ENCODE measurements at regions not wholly inside any gene's neighbourhood (a gene's known extent, or its start where the extent isn't known, plus 50 kb on each side); places are given as distances from the start of the nearest gene placed in this dataset.

DNA sequence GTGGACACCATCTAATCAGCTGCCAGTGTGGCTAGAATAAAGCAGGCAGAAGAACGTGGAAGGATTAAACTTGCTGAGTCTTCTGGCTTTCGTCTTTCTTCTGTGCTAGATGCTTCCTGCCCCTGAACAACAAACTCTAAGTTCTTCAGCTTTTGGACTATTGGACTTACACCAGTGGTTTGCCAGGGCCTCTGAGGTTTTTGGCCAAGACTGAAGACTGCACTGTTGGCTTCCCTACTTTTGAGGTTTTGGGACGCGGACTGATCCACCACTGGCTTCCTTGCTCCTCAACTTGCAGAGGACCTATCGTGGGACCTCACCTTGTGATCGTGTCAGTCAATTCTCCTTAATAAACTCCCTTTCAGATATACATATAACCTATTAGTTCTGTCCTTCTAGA is 696.1 kb upstream of the NCAM2 start:
- no peak for DNase-seq

DNA sequence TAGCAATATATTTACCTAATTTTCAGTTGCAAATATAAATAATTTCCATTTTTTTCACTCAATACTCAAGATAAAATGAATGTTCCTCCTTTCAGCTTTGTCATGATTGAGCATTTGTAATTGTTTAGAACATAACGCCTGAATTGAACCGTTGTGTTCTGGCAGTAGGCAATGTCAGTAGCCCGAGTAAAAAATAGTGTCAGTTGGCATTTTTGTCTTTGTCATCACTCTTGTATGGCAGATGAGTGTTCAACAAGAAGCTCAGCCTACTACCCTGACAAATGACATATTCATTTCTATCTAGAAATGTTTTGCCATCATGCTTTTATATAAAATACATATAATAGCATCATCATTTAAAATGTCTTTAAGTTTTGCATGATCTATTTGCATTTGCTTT is 691.4 kb upstream of the NCAM2 start:
- no peak for DNase-seq

DNA sequence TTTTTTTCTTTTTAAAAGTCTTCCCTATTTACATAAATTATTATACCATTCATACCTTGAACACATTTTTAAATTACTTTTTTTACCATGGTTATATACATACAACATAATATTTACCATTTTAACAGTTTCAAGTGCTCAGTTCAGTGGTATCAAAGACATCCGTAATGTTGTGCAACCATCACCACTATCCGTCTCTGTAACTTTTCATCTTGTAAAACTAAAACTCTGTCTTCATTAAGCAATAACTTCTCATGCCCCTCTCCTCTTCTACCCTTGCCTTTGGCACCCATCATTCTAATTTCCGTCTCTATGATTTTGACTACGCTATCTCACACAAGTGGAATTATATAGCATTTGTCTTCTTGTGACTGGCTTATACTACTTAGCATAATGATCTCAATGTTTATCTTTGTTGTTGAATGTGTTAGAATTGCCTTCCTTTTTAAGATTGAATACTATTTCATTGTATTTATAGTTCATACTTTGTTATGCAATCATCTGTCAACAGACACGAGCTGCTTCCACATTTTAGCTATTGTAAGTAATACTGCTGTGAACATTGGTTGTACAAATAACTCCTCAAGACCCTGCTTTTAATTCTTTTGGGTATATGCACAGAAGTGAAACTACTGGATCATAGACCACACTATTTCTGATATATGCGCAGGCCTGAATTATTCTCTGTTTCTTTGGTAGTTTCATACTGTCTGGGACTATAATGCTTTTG is 689.5 kb upstream of the NCAM2 start:
- peak; percentile 24 for DNase-seq

DNA sequence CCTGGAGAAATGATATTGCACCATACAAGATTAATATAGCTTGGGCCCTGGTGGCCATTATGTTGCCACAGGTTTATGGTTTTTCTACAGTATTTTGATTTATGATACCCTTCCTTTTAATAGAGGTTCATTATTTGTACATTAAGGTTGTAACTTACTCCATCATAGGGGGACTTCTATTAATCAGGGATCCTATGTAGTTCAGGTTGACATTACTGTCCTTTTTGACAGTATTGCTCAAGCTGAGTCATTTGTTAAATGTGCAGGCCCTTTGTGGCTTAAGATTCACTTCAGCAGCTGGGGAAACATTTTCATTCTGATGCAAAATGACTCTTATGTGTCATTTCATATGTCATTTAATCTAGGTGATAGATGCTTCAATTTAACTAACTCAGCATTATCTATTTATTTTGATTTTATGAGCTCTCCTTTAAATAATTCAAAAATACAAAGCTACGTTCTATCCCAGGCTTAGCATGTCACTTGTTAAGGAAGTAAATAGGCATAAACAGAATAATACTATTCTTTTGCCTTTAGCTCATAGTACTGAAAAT is 686.9 kb upstream of the NCAM2 start:
- DNase-seq = no peak

DNA sequence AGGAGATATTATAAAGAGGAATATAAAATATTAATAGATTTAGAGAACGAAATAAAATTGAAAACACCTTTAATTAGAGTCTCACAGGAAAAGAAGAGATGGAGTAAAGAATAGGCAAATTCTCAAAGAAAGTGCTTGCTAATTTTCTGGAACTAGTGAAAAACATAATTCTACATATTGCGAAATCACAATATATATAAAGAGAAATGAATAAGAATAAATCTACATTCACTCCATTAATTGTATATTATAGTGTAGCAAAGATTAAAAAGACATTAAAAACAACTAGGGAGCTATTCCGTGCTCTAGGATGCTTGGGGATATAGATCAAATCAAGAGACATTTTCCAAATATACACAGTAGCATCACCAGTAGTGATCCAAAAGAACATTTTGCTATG is 685.2 kb upstream of the NCAM2 start:
- DNase-seq = no peak

DNA sequence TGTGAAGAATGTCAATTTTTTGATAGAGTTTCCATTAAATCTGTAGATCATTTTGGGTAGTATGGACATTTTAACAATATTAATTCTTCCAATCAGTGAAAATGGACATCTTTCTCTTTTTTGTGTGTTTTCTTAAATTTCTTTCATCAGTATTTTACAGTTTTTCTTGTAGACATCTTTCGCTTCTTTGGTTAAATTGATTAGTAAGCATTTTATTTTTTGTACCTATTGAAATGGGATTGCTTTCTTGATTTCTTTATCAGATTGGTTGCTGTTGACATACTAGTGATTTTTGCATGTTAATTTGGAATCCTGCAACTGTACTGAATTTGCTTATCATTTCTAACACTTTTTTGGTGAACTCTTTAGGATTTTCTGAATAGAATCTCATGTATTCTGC is 683.2 kb upstream of the NCAM2 start:
- no peak for DNase-seq

DNA sequence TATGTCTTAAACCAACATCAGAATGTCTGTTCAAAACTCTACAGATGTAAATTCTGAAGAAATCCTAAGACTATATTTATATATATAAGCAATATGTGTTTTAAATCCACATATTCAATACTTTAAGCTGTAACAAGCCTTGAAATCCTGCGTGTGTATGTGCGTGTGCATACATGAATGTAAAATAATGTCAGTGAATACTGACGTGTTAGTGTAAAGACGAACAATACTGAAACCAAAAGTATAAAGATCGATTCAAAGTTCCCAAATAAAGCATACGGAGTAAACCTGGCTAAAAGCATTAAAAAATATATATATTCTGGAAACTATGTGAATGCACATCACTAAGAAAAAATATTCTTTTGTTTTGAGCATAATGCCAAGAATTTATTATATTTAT is 668.6 kb upstream of the NCAM2 start:
- peak; percentile 82 for DNase-seq

DNA sequence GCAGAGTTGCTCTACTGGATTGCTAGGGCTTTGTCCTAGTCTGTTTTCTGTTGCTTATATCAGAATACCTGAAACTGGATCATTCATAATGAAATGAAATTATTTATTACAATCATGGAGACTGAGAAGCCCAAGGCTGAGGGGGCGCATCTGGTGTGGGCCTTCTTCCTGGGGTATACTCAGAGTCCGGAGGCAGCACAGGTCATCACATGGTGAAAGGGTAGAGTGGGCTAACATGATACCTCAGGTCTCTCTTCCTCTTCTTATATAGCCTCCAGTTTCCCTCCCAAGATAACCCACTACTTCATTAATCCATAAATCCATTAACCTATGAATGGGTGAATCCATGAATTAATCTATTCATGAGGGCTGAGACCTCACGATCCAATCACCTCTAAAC is 667.6 kb upstream of the NCAM2 start:
- DNase-seq = peak; percentile 74

DNA sequence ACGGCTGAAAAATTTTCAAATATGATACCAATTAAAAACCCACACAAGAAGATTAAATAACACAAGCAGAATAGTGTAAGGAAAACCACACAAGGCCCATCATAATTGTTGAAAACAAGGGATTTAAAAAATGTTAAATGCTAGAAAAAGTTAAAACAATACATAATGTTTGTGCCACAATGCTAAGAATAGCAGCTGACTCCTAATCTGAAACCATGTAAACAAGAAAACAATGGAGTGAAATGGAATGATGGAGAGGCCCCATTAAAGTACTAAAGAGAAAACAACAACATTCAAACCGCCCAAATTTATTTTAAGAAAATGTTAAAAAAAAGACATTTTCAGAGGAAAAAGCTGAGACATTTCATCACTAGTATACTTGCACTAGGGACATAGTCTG is 663.6 kb upstream of the NCAM2 start:
- DNase-seq = peak; percentile 27

DNA sequence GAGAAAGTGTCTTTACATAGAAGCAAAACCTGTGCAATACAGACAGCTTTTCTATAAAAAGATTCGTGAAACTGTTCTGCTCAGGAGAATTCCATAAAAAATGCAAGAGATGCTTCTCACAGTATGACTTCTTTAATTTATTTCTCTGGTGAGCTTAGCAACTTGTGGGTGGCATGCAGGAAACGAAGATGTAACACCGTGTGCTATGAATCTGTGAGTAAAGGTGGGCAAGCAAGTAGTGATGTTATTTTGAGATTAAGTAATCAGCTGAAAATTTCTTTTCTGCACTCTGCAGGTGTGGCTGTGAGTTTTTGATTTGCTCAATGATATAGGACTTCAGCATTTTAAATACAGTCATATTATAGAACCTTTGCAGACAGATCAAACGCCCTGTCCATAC is 656.8 kb upstream of the NCAM2 start:
- DNase-seq = no peak

DNA sequence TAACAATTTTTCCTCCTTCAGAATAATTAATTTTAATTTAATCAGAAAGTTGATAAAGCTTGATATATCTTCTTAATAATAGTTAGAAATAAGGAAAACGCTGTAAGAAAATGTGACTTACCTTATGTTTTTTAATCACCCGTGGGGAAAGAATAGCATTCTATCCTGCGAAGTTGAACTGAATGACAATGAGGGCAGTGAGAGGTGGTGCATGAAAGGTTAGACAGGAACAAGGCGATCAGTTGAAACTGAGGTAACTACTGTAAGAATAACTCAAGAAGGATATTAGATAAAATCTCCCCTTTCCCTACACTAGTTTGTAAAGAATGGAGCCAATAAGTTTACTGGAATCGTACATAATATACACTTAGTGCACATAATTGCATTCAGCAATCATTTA is 655.0 kb upstream of the NCAM2 start:
- no peak for DNase-seq

DNA sequence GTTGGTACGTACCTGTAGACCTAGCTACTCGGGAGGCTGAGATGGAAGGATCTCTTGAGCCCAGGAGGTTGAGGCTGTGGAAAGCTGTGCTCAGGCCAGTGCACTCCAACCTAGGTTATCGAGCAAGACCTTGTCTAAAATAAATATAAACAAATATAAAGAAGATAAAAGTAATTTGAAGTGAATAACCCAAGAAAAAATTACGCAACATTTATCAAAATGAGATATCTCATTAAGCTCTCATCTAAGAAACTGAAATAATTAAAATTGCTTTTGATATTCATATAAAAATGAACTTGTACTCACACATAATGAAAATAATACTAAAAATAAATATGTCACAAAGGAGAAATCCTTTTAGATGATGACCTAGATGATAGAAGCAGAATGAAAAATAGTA is 647.1 kb upstream of the NCAM2 start:
- DNase-seq = no peak

DNA sequence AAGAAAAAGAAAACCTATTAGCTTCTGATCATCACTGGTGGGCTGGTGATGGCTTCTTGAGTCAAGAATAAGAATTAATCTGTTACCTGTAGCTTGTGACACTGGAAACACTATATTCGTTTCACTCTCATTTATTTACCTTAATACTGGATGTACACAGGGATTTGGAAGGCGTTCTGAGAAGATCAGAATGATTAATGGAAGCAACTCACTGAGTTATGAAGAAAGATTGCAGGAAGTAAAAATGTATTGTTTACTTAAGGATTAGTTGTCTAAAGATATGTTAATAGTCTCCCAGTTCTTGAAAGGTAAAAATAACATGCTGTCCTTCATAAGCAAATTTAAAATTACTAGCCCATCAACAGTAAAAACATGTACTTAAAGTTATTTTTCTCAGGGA is 644.9 kb upstream of the NCAM2 start:
- DNase-seq = no peak

DNA sequence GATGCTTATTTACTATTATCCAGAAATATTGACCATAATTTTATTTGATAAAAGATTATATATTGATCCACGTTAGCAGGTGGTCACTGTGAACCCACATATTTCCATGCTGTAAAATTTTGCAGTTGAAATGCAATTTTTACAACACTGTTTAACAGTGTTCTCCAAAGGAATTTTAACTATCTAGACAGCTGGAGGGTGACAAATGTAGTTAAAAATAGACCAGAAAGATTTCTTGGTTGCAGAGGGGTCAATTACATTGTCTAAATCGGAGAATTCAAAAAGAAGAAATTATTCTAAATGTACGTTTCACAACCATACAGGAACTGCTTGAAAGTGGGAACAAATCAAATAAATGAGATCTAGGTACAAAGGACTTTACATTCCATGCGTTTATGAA is 625.2 kb upstream of the NCAM2 start:
- no peak for DNase-seq

DNA sequence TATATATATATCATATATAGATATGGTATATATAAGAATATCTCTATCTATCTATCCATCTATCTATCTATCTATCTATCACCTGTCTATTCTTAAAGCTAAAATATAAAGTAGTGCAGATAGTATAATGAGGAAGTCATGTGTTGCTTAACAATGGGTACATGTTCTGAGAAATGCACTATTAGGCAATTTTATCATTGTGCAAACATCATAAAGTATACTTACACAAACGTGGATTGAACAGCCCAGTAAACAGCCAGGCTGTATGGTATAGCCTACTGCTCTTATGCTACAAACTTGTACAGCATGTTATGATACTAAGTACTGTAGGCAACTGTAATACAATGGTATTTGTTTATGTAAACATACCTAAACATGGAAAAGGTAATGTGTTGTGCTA is 621.0 kb upstream of the NCAM2 start:
- peak; percentile 37 for DNase-seq

DNA sequence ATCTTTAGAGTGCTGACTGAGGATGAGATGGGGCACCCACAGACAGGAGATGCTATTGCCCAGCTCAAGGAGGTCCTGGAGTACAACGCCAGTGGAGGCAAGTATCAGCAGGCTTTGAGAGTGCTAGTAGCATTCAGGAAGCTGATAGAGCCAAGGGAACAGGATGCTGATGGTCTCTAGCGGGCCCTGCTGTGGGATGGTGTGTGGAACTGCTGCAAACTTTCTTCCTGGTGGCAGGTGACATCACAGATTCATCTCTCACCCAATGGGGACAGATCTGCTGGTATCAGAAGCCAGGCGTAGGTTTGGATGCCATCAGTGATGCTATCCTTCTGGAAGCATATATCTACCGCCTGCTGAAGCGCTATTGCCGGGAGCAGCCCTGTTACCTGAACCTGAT is 609.8 kb upstream of the NCAM2 start:
- no peak for DNase-seq

DNA sequence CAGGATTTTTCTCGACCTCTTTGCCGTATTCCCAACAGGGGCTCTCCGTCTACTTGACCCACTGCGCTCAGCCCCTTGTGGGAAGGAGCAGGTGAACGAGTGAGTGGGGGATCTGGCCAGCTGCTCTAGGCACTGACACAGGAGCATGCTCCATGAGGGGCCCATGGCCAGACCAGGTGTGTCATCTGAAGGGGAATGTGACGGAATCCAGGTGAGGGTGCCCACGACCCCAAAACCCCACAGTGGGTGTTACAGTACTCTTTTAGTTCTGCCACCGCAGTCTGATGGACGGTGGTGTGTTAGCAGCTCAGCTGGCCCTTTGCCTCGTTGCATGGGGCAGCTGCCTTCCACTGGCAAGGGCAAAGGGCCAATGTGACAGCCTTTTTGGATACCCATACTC is 601.4 kb upstream of the NCAM2 start:
- DNase-seq = no peak

DNA sequence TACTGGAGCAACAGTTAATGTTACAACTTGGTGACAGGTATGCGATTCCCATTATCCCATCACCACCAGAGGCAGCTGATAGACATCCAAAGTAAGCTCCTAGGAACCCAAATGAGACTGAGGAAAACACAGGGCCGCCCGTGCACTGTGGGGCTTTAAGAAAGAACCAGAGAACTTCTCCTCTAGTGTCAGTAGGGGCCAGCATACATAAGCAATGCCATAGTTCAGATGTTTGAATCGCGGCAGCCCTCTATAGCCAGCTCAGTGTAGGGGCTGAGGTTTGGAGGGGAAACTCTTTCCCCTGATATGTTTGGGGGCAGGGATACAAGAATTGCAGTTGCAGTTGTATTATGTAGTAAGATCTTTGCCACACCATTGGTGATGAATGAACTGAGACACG is 593.3 kb upstream of the NCAM2 start:
- no peak for DNase-seq

DNA sequence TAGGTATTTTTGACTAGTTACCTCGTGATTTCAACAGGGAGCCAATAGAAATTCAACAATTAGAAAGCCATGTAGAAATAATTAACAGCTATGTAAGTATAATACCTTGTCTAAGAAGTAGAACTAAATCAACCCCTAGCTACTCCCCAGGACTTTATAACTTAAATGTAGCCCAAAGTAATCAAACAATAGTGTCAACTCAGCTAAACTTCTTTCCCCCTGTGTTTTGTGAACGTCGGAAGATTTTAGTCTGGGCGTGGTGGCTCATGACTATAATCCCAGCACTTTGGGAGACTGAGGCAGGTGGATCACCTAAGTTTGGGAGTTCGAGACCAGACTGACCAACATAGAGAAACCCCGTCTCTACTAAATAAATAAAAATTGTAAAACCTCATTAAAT is 579.9 kb upstream of the NCAM2 start:
- no peak for DNase-seq

DNA sequence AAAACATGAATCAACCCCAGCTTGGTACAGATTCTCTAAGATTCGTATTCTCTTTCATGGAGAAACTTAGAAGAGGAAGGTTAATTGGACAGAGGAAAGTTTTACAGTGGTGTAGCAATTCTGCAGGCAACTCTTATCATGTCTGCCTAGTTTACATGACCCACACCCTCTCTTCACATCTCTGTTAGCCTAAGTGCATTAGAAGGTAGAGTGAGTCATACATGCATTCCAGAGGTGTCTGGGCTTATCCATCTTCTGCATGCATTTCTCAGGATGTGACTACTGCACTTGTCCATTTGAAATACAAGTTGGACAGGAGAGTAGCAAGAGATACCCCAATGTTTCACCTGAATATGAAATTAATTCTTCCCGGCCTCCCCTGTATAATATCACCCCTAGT is 578.4 kb upstream of the NCAM2 start:
- DNase-seq = no peak

DNA sequence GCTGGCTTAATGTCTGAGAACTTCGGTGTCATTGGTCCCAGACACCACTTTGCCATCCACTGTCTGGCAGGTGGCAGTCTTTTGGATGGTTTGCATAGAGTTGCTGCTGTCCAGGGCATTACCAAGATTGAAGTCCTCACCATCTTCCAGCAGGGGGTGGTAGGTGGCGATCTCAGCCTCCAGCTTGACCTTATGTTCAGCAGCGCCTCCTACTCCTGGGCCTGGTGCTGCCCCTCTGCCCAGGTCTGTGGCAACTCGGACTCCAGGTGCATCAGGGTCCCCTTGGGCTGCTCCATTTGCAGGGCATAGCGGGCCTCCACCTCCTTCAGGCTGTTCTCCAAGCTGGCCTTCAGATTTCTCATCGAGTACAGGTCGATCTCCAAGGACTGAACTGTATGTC is 573.3 kb upstream of the NCAM2 start:
- no peak for DNase-seq

DNA sequence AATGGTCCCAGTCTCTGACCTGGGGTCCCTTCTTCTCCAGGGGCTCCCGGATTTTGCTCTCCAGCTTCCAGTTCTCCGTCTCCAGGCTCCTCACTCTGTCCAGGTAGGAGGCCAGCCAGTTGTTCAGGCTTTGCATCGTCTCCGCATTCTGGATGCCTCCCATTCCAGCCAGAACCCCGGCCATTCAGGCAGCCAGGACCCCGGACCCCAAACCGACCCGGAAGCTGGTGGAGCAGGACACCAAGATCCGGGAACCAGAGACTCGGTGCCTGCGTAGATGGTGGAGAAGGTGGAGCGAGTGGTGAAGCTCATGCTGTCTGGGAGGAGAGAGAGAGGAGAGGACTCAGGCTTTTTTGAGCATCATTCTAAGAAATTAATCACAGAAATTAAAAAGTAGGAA is 572.4 kb upstream of the NCAM2 start:
- no peak for DNase-seq

DNA sequence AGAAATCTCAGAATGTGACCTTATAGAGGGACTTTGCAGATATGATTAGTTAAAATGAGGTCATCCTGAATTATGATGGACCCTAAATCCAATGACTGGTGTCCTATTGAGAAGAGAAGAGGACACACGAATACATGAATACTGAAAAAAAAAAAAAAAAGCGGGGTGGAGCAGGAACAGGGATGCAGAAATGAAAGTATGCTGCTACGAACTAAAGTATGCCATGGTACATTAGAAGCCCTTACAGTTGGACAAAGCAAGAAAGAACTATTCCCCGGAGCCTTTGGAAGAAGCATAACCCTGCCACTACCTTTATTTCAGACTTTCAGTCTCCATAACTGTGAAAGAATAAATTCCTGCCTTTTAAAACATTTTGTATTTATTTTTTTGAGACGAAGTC is 557.9 kb upstream of the NCAM2 start:
- no peak for DNase-seq

DNA sequence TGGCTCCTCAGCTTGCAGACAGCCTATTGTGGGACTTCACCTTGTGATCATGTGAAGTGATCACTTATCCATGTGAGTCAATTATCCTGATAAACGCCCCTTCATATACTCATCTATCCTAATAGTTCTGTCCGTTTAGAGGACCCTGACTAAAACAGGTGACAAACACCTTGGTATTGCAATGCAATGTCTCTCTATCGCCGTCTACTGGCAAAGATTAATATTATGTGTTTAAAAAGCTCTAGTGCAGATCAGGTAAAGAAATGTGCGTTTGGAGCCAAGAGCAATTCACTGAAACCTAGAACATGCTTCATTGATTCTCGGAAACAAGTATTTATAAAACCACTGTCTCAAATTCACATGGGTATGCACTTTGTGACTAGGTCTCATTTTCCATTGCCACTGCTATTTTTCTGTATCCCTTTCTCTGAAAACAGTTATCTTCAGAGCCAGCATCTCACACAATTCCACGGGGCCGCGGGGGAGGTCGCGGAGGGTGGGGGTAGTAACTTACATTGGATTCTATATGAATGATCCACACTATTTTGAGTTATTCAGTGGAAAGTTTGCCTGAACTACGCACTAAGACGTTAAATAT is 554.6 kb upstream of the NCAM2 start:
- DNase-seq = peak; percentile 76

DNA sequence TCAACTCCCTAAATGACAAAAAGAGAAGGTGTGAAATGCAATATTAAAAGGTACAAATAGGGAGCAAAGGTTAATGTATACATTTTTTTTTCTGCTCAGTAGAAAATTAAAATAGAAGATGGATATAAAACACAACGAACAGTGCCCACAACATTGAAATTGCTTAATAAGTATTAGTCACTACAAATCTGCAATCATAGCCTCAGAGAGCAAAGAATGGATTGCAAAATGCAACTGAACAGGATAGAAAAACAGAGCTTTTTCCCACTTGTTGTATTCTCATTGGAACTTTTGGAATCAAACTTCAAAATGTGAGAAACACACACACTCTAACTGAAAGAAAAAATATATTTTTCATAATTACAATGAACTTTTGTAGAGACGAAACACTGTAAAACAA is 552.2 kb upstream of the NCAM2 start:
- DNase-seq = no peak

Data from OCI-M1 (cell line).